NCI-H460 (cell line): ENCODE measurements at regions not wholly inside any gene's neighbourhood (a gene's known extent, or its start where the extent isn't known, plus 50 kb on each side); places are given as distances from the start of the nearest gene placed in this dataset.

Experiments used
- DNase-seq: peaks from one replicate; pipeline ENCODE4 v3.0.0-alpha.2; 2016; ENCODE audit warnings: low read depth; ENCODE audit errors: extremely low read depth

DNA sequence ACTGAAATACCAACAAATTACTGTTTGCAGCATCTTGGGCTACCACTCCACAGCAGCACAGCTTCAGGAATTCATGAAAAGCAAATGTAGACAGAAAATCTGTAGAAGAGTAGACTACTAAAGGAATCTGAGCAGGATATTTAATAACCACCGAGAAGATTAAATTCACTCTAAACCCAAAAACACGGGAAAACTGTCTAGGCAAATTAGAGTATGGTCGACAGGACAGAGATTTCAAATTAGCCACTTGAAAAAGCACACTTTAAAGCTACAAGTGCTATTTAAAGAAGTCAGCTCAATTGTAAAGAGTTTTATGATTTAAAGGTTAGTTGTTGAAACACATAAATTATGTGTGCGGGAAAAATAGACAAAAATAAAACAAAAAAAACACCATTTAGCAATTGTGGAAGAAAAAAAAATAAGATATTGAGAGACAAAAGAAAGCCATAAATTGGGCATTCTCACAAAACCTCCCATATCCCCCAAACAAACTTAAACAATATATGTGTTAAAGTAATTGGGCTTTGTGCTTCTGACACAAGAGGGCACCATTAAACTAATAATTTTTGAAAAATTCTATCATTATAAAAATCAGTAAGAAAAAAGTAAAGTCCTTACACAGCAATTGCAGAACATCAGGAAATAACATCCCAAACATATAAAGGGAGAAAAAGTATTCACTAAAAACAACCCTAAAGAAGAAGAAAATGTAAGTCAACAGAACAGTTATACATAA, 880.8 kb downstream of the TECRL start:
- DNase-seq = no peak

DNA sequence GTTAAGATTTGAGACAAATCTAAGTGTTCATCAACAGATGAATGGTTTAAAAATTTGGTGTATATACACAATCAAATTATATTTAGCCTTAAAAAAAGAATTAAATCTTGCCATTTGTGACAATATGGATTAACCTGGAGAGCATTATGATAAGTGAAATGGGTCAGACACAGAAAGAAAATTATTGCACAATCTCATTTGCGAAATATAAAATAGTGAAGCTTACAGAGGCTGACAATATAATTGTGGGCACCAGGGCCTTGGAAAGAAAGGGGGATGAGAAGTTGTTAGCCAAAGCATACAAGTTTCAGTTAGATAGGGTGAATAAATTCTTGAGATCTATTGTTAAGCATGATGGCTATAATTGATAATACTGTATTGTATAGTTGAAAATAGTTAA, 883.0 kb downstream of the TECRL start:
- no peak for DNase-seq

DNA sequence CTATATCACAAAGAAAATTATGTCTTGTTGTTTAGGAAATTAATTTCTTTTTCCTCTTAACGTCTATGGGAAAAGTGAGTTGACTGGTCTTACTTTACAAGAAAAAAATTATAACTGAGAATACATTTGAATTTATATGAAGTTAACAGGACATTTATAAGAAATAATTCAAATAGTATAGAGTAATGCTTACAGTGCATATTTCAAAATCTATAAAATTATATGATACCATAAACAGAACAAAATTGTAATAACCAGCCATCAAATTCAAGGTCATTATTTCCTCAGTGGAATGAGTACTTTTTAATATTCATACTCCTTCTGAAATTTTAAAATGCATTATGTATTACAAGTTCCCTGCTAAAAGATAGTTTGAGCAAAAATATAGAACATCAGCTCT, 884.5 kb downstream of the TECRL start:
- DNase-seq = no peak

DNA sequence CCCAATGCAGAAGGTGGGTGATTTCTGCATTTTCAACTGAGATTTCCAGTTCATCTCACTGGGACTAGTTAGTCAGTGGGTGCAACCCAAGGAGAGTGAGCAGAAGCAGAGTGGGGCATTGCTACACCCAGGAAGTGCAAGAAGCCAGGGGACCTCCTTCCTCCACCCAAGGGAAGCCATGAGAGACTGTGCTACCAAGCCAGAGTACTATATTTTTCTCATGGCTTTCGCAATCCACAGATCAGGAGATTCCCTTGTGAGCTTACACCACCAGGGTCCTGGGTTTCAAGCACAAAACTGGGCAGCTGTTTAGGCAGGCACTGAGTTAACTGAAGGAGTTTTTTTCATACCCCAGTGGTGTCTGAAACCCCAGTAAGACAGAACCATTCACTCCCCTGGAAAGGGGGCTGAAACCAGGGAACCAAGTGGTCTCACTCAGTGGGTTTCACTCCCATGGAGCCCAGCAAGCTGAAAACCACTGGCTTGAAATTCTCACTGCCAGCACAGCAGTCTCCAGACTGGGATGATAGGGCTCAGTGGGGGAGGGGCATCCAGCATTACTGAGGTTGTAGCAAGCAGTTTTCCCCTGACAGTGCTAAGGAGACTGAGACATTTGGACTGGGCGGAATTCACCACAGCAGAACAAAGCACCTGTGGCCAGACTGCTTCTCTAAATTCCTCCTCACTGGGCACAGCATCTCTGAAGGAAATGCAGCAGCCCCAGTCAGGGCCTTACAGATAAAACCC, 903.4 kb downstream of the TECRL start:
- no peak for DNase-seq

DNA sequence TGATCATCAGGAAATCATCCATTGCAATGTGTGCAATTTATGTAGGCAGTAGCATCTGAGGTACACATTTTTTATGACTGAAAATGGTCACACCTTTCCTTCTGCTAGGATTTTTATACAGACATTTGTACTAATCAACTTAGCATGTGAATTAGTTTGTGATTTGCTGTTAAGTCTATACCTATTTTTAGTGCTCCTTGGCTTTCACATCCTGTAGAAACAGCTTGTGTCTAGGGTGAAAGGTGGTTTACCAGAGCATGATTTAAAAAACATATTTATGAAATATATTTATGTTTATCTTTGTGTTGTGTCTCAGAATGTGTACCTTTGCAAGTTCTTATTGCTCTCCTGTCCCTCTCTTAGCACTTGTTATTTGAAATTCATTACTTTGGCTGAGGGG, 916.0 kb downstream of the TECRL start:
- DNase-seq = no peak

DNA sequence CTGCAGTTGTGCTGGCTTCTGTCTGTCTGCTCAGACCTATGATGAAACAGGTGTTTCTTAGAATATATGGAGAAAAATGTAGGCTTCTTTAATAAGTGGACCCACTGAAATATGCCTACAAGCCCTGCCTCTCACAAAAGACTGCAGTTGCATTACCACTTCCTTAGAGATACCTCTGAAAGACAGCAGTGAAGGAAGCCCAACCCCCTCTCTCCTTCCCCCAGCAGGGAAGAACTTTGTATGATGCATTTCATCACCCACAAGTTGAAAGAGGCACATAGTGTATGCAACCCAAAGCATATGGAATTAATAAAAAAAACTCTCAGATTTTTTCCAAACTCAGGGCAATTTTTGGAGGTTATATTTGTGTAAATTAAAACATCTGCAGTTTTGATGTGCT, 916.7 kb downstream of the TECRL start:
- DNase-seq = no peak

DNA sequence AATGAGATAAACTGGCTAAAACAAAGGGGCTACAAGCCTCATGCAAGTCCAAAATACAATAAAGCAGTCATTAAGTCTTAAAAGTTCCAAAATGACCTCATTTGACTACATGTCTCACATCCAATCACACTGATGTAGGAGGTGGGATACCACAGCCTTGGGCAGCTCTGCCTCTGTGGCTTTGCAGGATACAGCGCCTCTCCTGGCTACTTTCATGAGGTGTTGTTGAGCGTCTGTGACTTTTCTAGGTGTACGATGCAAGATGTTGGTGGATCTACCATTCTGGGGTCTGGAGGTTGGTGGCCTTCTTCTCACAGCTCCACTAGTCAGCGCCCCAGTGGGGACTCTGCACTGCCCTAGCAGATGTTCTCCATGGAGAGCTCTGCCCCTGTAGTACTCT, 944.9 kb downstream of the TECRL start:
- DNase-seq = no peak

DNA sequence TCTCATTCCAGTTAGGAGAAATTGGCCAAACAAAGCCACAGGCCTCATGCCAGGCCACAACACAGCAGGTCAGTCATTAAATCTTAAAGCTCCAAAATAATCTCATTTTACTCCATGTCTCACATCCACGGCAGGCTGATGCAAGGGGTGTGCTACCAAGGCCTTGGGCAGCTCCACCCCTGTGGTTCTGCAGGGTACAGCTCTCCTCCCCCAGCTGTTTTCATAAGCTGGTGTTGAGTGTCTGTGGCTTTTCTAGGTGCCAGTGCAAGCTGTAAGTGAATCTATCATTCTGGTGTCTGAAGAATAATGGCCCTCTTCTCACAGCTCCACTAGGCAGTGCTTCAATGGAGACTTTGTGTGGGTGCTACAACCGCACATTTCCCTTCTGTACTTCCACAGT, 949.2 kb downstream of the TECRL start:
- no peak for DNase-seq

DNA sequence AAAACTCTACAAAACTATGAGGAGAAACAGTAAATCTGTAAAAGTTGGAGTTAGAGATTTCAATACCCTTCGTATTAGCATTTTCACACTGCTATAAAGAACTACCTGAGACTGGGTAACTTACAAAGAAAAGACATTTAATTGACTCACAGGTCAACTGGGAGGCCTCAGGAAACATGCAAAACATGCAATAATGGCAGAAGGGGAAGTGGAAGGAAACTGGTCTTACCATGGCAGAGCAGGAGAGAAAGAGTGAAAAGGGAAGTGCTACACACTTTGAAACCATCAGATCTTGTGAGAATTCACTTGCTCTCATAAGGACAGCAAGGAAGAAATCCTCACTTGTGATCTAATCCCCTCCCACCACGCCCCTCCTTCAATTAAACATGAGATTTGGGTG, 949.9 kb downstream of the TECRL start:
- no peak for DNase-seq

DNA sequence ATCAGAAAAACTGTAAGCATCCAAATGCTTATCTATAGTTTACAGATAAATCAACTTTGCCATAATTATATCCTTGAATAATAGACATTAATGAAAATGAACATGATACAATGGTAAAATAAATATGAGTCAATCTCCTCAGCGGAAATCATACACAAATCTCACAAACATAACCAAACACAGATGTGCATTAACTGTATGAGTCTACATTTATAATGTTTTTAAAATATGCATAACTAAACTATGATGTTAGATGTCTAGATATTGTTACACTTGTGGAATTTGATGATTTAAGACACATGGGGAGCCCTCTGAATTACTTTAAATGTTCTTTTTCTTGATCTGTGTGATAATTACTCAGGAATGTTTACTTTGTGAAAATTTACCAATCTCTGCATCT, 951.2 kb downstream of the TECRL start:
- no peak for DNase-seq

DNA sequence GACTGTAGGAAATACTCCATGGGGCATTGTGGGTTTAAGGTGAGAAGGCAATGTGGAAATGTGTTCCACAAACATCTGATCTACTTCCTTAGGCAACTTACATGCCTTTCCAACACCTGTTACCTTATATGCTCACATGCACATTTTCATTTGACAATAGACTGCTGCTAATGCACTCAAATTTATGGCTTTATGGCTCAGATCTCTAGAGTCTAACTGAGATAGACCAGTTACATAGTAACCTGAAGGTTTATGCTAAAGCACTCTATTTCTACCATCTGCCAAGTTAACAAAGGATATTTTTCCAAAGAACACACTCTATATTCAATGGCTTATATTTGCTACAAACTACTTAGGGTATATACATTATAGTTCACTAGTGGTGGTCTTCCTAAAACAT, 969.0 kb downstream of the TECRL start:
- no peak for DNase-seq

DNA sequence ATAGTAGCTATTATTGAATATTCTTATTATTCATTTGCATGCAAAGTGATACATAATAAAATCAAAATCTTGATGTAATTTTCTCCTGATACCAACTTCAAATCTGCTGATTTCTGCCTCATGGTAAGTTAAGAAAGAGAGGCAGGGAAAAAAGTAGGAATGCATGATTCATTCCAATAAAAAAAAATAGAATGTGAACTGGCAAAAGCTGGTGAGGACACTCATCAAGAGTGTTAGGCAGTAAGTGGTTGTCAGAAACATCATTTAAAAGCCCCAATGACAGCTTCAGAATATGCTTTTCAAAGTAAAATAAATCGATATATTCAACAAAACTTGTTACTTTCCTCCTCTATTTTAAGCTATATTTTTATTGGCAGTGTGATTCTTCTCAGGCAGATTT, 979.1 kb downstream of the TECRL start:
- DNase-seq = no peak

DNA sequence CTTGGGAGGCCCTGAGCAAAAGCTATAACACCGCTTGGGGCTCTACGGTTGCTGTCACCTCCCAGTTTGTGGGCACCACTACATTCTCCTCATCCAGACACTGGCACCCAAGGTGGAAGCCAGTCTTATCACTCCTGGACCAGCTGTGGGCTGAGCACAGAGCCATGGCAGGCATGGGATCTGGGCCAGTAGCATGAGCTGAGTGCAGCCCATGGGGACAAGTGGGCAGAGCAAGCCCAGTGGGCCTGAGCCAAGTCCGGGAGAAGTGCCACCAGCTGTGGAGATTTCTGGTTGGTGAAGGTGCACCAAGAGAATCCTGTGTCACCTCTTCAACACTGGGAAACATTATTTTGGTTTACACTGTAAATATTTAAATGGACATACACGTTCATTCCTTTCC, 1013.0 kb downstream of the TECRL start:
- DNase-seq = no peak

DNA sequence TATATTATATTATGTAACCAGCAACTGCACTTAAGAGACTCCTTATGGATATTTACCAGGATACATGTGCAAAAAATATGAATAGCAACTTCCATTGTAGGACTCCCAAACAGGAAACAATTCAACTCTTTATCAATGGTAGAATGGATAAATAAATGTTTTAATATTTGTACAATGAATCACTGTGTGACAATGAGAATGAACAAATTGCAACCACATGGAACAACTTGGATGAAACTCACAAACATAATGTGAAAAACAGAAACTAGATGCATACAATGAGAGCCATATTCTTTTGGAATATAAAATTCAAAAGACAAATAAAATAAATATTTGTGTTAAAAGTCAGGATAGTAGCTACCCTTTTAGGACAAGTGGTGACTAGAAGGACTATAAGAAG, 1015.7 kb downstream of the TECRL start:
- no peak for DNase-seq

DNA sequence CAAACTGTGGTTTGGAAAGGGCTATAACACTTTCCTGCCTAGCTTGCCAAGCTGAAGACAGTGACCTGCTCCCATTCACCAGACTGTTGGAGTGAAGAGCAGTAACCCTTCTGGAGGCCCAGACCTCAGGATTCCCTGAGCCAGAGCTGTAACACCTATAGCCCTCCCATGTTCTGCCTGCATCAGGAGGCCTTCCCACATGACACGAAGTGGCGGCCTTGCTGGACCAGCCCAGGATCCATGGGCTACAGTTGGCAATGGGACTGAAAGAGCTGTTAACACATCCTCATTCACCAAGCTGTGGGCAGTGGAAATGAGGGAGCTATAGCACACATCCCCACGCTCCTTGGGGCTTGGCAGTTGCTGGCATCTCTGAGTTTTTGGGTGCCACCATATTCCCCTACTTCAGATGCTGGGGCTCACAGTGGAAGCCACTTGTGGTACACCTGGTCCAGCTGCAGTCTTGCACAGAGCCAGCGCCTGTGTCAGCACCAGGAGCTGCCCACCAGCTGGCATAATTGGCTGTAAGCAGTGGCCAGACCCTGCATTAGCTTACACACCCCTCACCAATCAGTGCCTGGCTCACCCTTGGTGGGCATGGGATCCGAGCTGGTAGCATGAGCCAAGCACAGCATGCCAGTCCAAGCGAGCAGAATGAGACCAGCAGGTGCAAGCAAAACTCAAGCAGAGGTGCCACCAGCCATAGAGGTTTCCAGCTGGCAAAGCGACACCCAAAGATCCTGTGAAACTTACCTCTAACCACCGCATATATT, 1029.3 kb downstream of the TECRL start:
- DNase-seq = no peak

DNA sequence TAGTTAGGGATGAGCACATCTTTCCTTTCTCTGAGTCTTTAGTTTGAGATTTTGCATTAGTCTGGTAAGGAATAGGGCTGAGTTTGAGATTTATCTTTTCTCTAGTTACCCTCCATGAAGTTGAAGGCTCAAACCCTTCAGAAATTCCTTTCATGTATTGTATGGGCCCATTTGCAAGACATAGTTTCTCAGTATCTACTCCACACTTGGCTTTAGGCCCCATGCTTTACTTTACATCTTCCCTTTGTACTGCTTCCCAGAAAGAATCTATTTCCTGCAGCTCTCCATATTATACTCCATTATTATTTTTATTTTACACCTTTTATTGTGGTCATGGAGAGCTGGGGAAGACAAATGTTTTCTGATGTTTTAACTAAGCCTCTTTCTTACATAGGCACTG, 1038.2 kb downstream of the TECRL start:
- DNase-seq = no peak

DNA sequence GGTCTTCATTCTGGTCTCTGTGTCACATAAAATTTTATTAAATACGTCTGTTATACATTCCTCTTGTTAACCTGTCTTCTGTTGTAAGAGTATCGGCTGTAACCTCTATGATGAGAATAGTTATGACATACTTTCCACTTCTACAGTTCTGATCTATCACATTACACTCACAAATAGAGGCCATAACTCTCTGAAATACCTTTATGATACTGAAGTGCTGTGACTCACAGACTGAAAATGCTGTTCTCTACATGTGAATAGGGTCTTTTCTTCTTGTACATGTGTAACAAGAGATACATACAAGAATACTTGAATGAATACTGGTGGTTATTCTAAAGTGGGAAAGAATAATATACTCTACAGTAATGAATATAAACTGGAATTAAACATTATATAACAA, 1047.6 kb downstream of the TECRL start:
- no peak for DNase-seq

DNA sequence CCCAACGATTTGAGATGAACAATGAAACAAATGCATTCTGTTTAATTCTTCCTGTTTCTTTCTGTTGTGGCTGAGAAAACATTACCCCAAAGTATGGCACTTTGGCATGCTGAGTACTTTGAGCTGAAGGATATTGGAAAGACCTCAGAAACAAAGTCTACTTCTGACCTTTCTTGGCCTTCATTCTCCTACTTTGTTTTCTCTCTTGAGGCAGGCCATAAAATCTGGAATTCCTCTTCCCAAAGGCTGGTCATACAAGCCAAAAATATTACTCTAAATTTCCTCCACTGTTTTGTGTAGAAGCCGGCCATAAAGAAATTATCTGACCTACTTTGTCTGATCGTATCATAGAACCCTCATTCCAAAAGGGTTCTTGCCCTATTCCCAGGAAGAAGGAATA, 1048.2 kb downstream of the TECRL start:
- no peak for DNase-seq

DNA sequence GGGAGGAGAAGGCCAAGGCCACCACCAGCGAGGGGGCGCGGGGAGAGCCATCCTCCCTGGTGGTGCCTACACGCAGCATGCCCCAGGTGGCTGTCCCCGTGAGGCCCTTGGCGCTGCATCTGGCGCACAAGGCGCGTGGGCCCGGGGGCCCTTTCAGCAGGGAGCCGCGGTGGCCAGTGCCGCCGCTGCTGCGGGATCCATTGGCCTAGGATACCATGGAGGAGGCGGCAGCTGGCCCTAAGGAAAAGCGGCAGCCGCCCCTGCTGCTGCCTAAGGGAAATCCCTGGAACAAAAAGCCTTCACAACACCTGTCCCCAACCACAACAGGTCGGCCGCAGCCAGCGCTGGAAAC, 1059.6 kb downstream of the TECRL start:
- no peak for DNase-seq

DNA sequence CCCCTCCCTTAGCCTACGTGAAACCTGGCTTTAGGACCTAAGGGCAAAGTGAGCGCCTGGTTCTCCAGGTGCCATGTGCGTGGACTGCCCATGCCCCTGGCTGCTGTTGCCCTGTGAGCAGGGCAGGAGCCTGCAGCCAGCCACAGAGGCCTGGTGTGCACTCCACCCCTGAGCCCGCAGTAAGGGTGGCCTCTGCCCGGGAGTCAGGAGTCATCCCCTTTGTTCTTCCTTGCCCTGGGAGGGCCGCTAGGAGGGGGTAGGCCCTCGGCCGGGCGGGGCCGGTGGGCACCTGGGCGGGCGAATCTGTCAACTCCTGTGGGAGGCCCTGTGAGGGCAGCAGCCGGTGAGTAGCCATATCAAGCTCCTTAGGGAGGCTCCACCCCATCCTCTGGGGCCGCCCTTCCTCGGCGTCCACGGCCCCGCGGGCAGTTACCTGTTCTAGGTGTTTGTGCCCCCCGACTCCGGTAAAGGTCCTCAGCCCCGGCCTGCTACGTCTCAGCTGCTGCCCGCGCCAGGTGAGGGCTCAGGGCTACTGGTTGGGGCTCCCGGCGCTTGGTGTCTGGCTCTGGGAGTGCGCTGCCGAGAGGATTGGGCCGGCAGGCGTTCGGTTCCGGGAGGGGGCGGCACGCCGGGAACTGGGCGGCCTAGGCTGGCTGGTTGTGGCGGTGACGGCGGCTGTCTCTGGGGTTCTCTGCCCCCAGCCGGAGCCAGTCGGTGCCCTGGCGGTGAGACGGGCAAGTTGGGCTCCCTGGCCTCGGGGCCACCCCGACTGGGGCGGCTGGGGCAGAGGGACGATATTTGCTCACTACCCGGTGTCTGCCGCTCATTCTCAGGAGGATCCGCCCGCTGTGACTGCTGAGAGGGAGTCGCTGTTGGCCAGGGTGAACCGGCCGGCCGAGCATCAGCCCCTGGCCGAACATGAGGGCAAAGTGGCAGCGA, 1060.2 kb downstream of the TECRL start:
- no peak for DNase-seq

DNA sequence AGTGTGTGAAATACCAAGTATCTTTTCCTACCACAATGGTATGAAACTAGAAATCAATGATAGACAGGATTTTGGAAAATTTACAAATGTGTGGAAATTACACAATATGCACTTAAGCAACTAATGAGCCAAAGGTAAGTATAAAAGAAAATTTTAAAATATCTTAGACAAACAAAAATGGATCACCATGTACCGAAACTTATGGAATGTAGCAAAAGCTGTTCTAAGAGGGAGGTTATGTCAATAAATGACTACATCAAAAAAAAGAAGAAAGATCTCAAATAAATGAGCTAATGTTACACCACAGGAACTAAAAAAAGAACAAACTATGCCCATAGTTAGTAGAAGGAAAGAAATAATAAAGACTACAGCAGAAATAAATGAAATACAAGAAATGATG, 1084.1 kb downstream of the TECRL start:
- no peak for DNase-seq
